T-helper 2 cell treated with Interferon-gamma antibody and Interleukin-4, amounts not matched to agents 5 μg/mL and 100 μg/mL, for 36 hours (primary cell): ENCODE measurements at regions not wholly inside any gene's neighbourhood (a gene's known extent, or its start where the extent isn't known, plus 50 kb on each side); places are given as distances from the start of the nearest gene placed in this dataset.

ENCODE experiments used
- DNase-seq: peaks from one replicate; pipeline ENCODE4 v3.0.0; 2021; ENCODE audit warnings: low spot score
- H3K27ac Mint-ChIP-seq: one replicate; pipeline ENCODE4 v1.8.0; 2021; ENCODE audit warnings: mild to moderate bottlenecking, mixed read lengths
- H3K27me3 Mint-ChIP-seq: one replicate; pipeline ENCODE4 v1.8.0; 2021; ENCODE audit warnings: low read depth, mixed read lengths
- H3K36me3 Mint-ChIP-seq: one replicate; pipeline ENCODE4 v1.8.0; 2021; ENCODE audit warnings: low read depth, mixed read lengths
- H3K4me1 Mint-ChIP-seq: one replicate; pipeline ENCODE4 v1.8.0; 2021; ENCODE audit warnings: low read depth, mixed read lengths
- H3K4me3 Mint-ChIP-seq: one replicate; pipeline ENCODE4 v1.8.0; 2022; ENCODE audit warnings: mild to moderate bottlenecking, moderate library complexity, mixed read lengths
- H3K9me3 Mint-ChIP-seq: one replicate; pipeline ENCODE4 v1.8.0; 2021; ENCODE audit warnings: mixed read lengths

DNA sequence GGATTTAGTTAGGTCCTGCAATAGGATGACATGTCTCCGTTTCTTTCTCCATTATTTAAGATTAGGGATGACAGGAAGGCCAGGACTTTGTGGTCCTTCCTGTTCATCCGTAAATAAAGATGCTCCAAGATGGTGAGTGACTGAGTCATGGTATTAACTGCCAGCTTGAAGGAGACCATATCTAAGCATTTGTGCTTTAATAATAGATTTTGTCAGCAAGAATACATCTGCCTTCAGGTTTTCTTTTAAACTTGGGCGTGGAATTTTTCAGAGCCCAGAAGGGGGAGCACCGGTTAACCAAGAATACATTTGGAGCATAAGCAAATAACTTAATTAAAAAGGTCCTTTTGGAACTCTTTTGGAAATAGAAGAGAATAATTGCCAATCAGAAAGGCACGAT, 68.2 kb downstream of the ARHGAP35 start:
- DNase-seq = no peak
- Mint-ChIP-seq H3K4me3 (no peak overlapping the region), H3K4me1 (peaks cover 50% of the 10 kb centered on the region), H3K9me3 (no peaks in the 10 kb centered on the region), H3K27ac (no peak overlapping the region), H3K36me3 (peaks cover 7% of the 10 kb centered on the region), H3K27me3 (no peaks in the 10 kb centered on the region)

DNA sequence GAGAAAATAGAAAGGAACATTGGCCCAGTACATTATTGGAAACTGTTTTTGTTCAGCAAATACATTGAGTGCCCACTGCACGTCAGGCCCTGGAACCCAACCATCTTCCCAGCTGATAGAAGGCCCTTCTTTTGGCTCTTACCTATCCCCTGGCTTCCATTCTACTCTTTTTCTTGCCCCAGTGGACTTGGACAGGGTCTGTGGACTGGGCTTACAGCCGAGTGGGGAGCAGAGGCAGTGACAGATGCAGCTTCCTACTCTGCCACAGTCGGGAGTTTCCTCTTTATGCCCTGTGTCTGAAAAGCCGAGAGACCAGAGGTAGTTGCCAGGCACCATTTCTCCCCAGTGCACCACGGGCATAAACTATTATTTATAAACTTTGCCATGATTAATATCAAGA, 70.4 kb downstream of the ARHGAP35 start:
- no peak overlapping the region for H3K27ac Mint-ChIP-seq
- no peak overlapping the region for H3K4me3 Mint-ChIP-seq
- H3K9me3 Mint-ChIP-seq = no peaks in the 10 kb centered on the region
- peaks cover 1% of the 10 kb centered on the region for H3K36me3 Mint-ChIP-seq
- DNase-seq = no peak
- H3K27me3 Mint-ChIP-seq = no peaks in the 10 kb centered on the region
- peaks cover 49% of the 10 kb centered on the region for H3K4me1 Mint-ChIP-seq

DNA sequence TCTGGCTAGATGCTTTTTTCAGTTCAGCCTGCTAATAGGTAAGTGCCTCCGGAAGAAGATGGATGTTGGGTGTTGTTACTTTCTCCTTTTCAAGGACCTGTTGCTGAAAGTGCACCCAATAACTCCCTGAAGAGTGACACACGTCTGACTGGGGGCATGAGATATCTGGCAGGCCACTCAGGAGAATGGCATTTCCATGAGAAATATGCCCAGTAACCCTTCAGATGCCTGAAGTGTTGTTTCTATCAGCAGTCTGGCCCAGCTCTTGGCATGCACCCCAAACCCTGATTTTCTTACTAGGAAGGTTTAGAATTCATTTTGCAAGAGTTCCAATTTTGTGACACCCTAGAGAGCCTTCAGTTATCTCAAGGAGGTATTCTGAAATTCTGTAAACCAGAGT, 71.5 kb downstream of the ARHGAP35 start:
- Mint-ChIP-seq H3K27ac (no peak overlapping the region), H3K4me1 (peaks cover 47% of the 10 kb centered on the region), H3K4me3 (no peak overlapping the region), H3K27me3 (no peaks in the 10 kb centered on the region), H3K36me3 (peaks cover 4% of the 10 kb centered on the region), H3K9me3 (no peaks in the 10 kb centered on the region)
- no peak for DNase-seq

DNA sequence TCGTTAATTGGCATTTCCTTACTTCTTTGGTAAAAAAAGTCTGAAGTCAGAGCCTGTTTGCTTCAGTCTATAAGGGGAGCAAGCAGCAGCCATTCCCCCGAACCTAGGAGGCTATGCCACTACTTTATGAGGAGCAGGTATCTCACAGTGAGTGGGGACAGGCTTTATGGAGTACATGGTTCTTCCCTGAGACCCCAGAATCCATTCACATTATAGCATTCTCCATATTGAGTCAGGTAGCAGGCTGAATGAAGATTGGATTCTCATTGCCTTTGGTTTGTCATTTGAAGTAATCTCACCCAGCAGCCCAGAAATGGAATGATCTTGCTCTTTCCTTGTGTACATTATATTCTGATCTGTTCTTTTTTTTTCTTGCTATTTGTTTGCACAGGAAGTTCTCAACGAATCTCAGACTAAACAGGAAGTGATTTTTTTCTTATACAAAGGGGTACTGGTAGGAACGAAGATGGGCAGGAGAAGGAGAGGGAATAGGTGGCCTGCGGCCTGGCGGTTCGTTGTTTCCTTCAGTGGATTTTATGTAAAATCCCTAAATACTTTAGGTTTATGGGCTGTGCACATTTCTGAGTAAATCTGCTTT, 74.4 kb downstream of the ARHGAP35 start:
- Mint-ChIP-seq H3K4me1 (peaks cover 40% of the 10 kb centered on the region), H3K27me3 (no peaks in the 10 kb centered on the region), H3K36me3 (peaks cover 15% of the 10 kb centered on the region), H3K9me3 (no peaks in the 10 kb centered on the region), H3K4me3 (peak overlapping the region; percentile 73), H3K27ac (peak overlapping the region; percentile 76)
- DNase-seq = no peak

DNA sequence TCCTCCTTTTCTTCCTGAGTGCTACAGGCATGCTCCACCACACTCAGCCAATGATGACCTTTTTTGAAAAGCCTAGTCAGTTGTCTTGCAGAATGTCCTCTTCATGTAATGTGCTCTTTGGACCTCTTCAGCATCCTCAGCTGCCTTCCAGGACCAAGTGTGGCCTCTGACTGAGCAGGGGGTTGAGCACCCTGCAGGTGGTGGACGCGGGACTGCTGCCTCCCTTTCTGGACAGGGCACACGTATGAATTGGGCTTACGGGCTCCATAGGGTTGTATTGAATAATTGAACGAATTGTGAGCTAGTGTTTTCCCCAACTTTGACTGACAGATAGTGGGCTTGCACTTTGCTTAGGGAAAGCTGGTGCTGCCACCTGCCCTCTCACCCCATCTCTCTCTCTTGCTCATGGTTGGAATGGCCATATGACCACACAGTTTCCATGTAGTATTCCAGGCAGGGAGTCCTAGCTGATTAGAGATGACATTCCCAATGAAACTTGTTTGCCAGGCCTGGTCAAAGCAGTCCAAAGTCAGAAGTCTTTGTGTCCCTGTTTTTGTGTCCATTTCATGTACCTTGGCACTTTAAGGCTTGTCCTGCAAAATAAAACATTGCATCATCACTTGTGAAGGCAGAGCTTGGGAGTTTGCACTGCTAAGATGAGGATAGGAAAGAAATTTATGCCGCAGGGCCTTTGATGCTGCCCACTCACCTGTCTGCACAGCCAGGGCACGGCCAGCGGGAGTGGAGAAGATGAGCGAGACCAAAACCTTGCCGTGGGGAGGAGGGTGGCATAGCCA, 76.3 kb upstream of the NPAS1 start:
- H3K27ac Mint-ChIP-seq = peak overlapping the region; percentile 41

DNA sequence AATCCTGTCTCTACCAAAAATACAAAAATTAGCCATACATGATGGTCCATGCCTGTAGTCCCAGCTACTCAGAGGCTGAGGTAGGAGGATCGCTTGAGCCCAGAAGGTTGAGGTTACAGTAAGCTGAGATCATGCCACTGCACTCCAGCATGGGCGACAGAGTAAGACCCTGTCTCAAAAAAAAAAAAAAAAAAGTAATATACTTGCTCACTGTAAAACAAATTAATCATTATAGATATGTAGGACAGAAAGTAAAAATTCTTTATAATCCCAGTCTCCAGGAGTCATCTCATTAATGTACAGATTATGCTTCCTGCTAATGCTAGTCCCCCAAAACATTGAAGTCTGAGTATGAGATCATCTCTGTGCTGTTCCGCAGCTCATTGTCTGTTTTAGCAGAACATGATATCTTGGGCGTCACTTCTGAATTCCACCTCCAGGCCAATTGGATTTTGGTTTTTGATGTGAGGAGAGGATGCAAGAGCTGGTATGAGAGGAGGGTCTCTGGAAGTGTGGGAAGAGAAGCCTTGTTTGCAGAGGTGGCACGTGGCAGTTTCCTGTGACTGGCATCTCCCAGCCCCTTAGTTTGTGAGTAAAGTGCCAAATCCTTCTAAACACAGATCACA, 75.4 kb upstream of the NPAS1 start:
- no peaks in the 10 kb centered on the region for H3K27me3 Mint-ChIP-seq
- peaks cover 37% of the 10 kb centered on the region for H3K36me3 Mint-ChIP-seq
- H3K27ac Mint-ChIP-seq = no peak overlapping the region
- no peak overlapping the region for H3K4me3 Mint-ChIP-seq
- H3K9me3 Mint-ChIP-seq = no peaks in the 10 kb centered on the region
- H3K4me1 Mint-ChIP-seq = peaks cover 25% of the 10 kb centered on the region
- DNase-seq = no peak

More for the DNA sequence above, 76.3 kb upstream of the NPAS1 start:
- DNase-seq = no peak
- no peaks in the 10 kb centered on the region for H3K27me3 Mint-ChIP-seq
- peaks cover 34% of the 10 kb centered on the region for H3K36me3 Mint-ChIP-seq
- H3K9me3 Mint-ChIP-seq = no peaks in the 10 kb centered on the region
- H3K4me3 Mint-ChIP-seq = no peak overlapping the region
- H3K4me1 Mint-ChIP-seq = peaks cover 24% of the 10 kb centered on the region

DNA sequence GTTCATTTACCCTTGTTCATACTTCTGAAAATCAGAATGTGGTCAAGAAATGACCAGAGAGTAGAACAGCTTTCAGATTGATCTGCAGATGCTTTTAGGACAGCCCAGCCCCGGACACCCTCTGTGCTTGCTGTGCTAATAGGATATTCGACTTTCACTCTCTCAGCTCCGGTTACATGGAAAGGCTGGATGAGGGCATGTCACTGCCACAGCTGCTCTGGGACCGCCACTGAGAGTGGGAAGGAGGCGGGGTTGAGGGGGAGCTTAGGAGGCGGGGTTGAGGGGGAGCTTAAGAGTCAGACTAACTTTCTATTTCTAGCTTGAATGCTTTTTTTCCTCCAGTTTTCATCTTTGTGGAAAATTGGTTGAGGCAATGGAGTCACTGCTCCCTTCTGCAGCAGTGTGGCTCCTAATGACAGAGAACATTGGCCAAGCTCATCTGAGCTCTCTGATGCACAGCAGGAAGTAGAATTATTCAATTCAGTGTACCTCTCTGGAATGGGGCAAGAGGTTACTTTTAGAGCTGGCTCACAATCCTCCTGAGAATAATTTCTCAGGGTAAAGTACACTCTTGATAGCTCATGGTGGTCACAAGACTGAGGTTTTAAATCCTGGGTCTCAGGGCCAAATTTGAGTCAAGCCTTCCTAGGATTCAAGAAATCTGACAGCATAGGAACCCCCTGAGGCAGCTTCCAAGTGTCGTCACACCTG, 74.6 kb upstream of the NPAS1 start:
- no peak overlapping the region for H3K27ac Mint-ChIP-seq
- H3K27me3 Mint-ChIP-seq = no peaks in the 10 kb centered on the region
- no peak overlapping the region for H3K4me3 Mint-ChIP-seq
- DNase-seq = no peak
- H3K4me1 Mint-ChIP-seq = peaks cover 32% of the 10 kb centered on the region
- H3K36me3 Mint-ChIP-seq = peaks cover 39% of the 10 kb centered on the region
- H3K9me3 Mint-ChIP-seq = no peaks in the 10 kb centered on the region

DNA sequence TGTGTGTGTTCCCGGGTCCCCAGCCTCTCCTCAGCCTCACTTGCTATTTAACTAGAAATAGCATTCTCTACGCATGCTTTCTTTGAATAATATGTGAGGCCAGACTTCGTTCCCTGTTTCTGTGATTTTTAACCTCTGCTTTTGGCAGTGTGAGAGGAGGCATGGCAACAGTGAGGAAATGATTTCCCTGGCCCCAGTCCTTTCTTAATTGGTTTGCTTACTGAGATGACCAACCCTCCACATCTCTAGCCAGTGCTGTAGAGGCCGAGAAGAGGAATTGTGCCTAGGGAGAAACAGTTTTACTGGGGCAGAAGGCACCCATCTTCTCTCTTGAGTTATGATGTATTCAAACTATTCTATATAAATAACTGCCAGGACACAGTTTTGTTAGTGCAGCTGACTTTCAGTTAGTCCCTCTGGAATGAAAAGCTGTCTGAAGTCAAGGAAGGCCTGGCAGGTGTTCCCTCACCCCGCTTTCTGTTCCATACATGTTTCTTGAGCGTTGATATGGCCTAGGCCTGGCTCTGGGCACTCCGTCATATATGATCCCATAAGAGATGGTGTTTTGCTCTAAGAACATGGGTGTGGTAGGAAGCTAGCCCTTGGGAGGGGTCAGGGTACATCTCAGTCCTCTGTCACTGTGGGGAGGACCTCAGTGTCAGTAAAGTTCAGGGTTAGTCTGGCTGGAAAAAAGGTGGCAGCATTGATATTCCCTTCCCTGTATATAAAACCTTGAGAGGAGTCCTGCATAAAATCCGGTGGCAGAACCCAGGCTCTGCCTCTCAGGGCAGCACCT, 73.7 kb upstream of the NPAS1 start:
- H3K4me3 Mint-ChIP-seq = no peak overlapping the region
- no peak for DNase-seq
- H3K9me3 Mint-ChIP-seq = no peaks in the 10 kb centered on the region
- peaks cover 39% of the 10 kb centered on the region for H3K4me1 Mint-ChIP-seq
- H3K27ac Mint-ChIP-seq = peak overlapping the region; percentile 26
- no peaks in the 10 kb centered on the region for H3K27me3 Mint-ChIP-seq
- peaks cover 39% of the 10 kb centered on the region for H3K36me3 Mint-ChIP-seq

DNA sequence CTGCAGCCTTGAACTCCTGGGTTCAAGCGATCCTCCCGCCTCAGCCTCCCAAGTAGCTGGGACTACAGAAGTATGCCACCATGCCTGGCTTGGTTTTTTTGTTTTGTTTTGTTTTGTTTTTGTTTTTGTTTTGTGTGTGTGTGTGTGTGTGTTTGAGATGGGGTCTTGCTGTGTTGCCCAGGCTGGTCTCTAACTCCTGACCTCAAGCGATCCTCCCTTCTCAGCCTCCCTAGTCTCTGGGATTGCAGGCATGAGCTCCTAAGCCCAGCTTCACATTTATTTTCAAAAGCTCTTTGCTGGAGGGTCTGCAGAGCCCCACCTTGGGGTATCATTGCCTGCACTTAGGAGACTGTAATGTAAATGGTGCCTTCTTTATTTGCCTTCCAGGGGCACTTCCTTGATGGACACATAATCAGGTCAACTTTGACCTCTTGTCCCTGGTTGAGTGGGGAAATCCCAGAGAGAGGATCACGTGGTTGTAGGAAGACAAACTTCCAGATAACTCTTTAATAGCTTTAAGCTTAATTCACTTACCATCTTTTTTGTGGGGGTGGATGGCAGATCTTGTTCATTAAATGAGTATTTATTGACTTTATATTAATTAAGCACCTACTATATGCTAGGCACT, 72.9 kb upstream of the NPAS1 start:
- H3K27me3 Mint-ChIP-seq = no peaks in the 10 kb centered on the region
- H3K4me1 Mint-ChIP-seq = peaks cover 47% of the 10 kb centered on the region
- H3K27ac Mint-ChIP-seq = no peak overlapping the region
- peaks cover 40% of the 10 kb centered on the region for H3K36me3 Mint-ChIP-seq
- H3K4me3 Mint-ChIP-seq = no peak overlapping the region
- no peak for DNase-seq
- no peaks in the 10 kb centered on the region for H3K9me3 Mint-ChIP-seq

DNA sequence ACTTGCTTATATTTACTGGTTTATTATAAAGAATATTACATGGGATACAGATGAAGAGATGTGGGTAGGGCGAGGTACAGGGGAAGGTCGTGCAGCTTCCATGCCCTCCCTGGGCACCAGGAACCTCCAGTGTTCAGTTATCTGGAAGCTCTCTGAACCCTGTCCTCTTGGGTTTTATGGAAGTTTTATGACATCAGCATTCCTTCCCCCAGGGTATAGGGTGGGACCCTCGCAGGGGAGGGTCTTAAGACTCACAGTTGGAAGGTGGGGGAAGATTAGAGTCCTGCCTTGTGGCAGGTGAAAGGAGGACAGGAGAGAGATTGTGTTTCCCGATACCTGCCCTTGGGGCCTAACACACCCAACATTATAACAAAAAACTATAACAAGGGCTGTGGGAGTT, 71.8 kb upstream of the NPAS1 start:
- peaks cover 39% of the 10 kb centered on the region for H3K36me3 Mint-ChIP-seq
- H3K4me3 Mint-ChIP-seq = no peak overlapping the region
- peak overlapping the region; percentile 26 for H3K27ac Mint-ChIP-seq
- DNase-seq = no peak
- no peaks in the 10 kb centered on the region for H3K27me3 Mint-ChIP-seq
- H3K4me1 Mint-ChIP-seq = peaks cover 51% of the 10 kb centered on the region
- no peaks in the 10 kb centered on the region for H3K9me3 Mint-ChIP-seq

DNA sequence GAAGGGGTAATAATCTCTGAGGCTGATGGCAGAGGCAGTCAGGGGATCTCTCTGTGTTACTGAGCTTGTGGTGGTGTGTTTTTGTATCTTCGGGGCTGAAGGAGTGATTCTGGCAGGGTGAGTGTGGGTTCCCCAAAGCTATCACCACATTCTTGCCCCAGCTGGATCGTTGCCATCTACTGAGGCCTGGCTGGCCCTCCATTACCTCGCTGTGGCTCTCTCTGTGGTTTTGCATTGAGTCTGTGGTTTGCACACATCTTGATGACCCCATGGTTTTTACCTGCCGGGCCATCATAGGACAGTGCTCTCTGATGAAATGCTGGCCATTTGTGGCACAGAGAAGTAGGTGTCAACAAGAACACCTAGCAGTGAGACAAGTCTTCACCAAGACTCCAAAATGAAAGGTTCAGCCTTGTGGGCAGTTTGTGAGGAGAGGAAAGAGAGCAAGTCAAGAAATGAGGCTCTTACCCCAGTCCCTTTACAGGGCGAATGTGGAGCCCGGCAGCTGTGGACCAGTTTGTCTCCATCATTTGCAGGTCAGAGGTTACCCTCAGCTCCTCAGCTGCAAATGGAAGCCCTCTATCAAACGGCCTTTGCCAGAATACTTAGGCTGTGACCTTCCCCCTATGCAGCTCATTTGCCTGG, 69.0 kb upstream of the NPAS1 start:
- H3K9me3 Mint-ChIP-seq = peaks cover 3% of the 10 kb centered on the region
- H3K27me3 Mint-ChIP-seq = no peaks in the 10 kb centered on the region
- H3K27ac Mint-ChIP-seq = peak overlapping the region; percentile 47
- DNase-seq = no peak
- peaks cover 43% of the 10 kb centered on the region for H3K36me3 Mint-ChIP-seq
- peak overlapping the region; percentile 3 for H3K4me3 Mint-ChIP-seq
- peaks cover 67% of the 10 kb centered on the region for H3K4me1 Mint-ChIP-seq

DNA sequence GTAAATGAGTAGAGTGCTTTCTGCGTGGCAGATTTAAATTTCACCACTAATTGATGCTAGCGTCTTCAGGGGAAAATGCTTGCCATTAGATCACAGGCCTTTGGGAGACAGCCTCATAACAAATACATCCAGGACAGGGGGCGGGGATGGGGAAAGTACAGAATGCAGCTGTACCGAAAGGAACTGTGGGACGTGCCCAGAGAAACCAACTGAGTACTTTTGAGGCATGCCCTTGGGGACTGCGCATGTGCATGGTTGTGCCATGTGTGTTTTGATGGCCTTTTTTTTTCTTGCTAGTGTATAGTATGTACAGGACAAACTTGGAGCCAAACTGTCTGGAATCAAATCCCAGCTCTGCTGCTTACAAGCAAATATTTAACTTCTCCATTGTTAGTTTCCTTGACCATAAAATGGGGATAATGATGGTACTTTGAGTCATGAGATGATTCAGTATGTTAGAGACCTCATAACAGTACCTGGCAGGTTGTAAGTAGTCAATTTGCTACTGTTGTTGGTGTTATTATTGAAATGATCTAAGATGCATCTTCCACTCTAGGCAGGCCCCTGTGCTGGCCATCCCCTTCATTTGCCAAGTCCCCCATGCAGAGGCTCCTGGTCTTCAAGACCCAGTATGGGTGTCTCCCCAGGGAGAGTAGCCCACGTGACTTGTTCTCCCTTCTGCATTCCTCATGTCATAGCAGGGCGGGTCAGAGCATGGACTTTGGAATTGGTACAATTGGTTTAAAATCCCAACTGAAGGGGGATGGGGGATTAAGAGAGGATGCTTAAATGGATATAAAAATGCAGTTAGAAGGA, 68.3 kb upstream of the NPAS1 start:
- peaks cover 3% of the 10 kb centered on the region for H3K9me3 Mint-ChIP-seq
- peaks cover 68% of the 10 kb centered on the region for H3K4me1 Mint-ChIP-seq
- no peaks in the 10 kb centered on the region for H3K27me3 Mint-ChIP-seq
- DNase-seq = peak; percentile 17
- H3K36me3 Mint-ChIP-seq = peaks cover 45% of the 10 kb centered on the region
- H3K27ac Mint-ChIP-seq = no peak overlapping the region
- H3K4me3 Mint-ChIP-seq = no peak overlapping the region
